A673 (cell line): ENCODE measurements at regions not wholly inside any gene's neighbourhood (a gene's known extent, or its start where the extent isn't known, plus 50 kb on each side); places are given as distances from the start of the nearest gene placed in this dataset.

Source experiments
- BruUV-seq: library from RNA; stranded (reverse); fragments of 400-500 nt; replicated peaks from 2 replicates; lab custom pipeline; 2021; lab: Mats Ljungman, UMichigan
- CTCF ChIA-PET: fragments of 300-600 bp; sonication (Branson Sonifier 250); formaldehyde crosslinking; loops from one replicate; lab custom pipeline; 2022; ENCODE audit warnings: antibody characterized with exemption; lab: Charles Lee
- POLR2A ChIA-PET: fragments of 300-600 bp; sonication (Branson Sonifier 250); formaldehyde crosslinking; loops from one replicate; lab custom pipeline; 2022; ENCODE audit warnings: antibody characterized with exemption; ENCODE audit not compliant: low non-redundant PET; lab: Charles Lee
- DNase-seq: peaks from one replicate; pipeline ENCODE4 v3.0.0-alpha.2; 2015; ENCODE audit warnings: low spot score
- H3K27ac ChIP-seq: fragments of 200-600 bp; sonication (generic); 2 replicates; pipeline ENCODE4 v1.5.1; 2016; ENCODE audit warnings: mixed run types, low read depth, mild to moderate bottlenecking, mixed read lengths, antibody characterized with exemption, low read length; ENCODE audit not compliant: poor library complexity, severe bottlenecking
- H3K27me3 ChIP-seq: fragments of 200-600 bp; sonication (generic); replicated peaks from 2 replicates; pipeline ENCODE4 v1.6.1; 2017; ENCODE audit warnings: mixed run types, low read depth, mild to moderate bottlenecking, mixed read lengths, antibody characterized with exemption, low read length; ENCODE audit not compliant: insufficient read depth, poor library complexity
- H3K36me3 ChIP-seq: fragments of 200-600 bp; sonication (generic); 2 replicates; pipeline ENCODE4 v1.6.1; 2016; ENCODE audit warnings: mixed run types, mild to moderate bottlenecking, mixed read lengths, antibody characterized with exemption, low read length; ENCODE audit not compliant: insufficient read depth, poor library complexity, severe bottlenecking
- H3K4me1 ChIP-seq: fragments of 200-600 bp; sonication (generic); 2 replicates; pipeline ENCODE4 v1.6.1; 2017; ENCODE audit warnings: mixed run types, mild to moderate bottlenecking, mixed read lengths, antibody characterized with exemption, low read length; ENCODE audit not compliant: insufficient read depth, poor library complexity, severe bottlenecking
- H3K4me3 ChIP-seq: fragments of 200-600 bp; sonication (generic); 2 replicates; pipeline ENCODE4 v1.5.1; 2016; ENCODE audit warnings: low read depth, mixed run types, mild to moderate bottlenecking, mixed read lengths, low read length; ENCODE audit not compliant: poor library complexity, severe bottlenecking
- H3K9me3 ChIP-seq: fragments of 200-600 bp; sonication (generic); 2 replicates; pipeline ENCODE4 v1.6.1; 2016; ENCODE audit warnings: mixed run types, low read depth, mild to moderate bottlenecking, mixed read lengths, antibody characterized with exemption, low read length; ENCODE audit not compliant: poor library complexity, severe bottlenecking
- CTCF ChIP-seq: fragments of 300-800, 200-600 bp; sonication (generic); conservative IDR thresholded peaks from 2 replicates; pipeline ENCODE4 v1.5.1; 2017; ENCODE audit warnings: low read depth, mild to moderate bottlenecking, antibody characterized with exemption, low read length, moderate library complexity, mixed read lengths
- EZH2 ChIP-seq: fragments of 200-600 bp; sonication (generic); IDR thresholded peaks from 2 replicates; pipeline ENCODE4 v1.6.1; 2017; ENCODE audit warnings: borderline replicate concordance, low read depth, mild to moderate bottlenecking, mixed read lengths, antibody characterized with exemption, low read length; ENCODE audit not compliant: poor library complexity, severe bottlenecking
- intact Hi-C: fragments of 100-400 bp; cut with micrococcal nuclease; formaldehyde crosslinking; loops from one replicate; pipeline ENCODE4 v1.10.0; 2022; ENCODE audit not compliant: unreplicated experiment

DNA sequence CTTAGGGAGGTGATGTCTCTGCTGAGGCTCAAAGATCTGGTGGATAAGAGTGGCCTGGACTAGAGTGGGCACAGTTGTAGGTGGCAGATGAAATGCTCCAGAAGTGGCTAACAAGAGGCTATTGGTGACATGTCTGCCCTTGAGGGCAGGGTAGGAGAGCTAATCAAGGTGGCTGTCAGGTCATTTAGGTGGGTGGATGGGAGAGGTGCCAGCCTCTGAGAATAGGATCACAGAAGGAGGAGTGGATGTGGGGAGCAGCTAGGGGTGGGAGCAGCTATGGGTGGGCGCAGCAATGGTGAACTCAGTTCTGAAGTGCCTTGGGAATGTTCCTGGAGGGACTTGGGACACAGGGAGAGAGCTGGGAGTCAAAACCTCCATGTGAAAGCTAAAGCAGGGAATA, 142.0 kb upstream of the GRIK3 start:
- no peaks in the 10 kb centered on the region for H3K9me3 ChIP-seq
- no TSS peak for BruUV-seq
- ChIA-PET POLR2A (no interaction called here), CTCF (interaction anchor here (1.4 kb wide), 1 partner anchor 600 kb away, joined by 3 read pairs; no protein-coding TSS in a partner anchor)
- H3K4me3 ChIP-seq: no peak overlapping the region
- intact Hi-C loops: loop anchor here (5.0 to 10.0 kb wide), 2 partner anchors 474 to 601 kb away; no protein-coding TSS in a partner anchor
- peaks cover 9% of the 10 kb centered on the region for H3K27me3 ChIP-seq
- no peak for TF ChIP-seq EZH2
- no peak for TF ChIP-seq CTCF
- H3K36me3 ChIP-seq: no peaks in the 10 kb centered on the region
- DNase-seq: no peak
- no peak overlapping the region for H3K27ac ChIP-seq
- no peaks in the 10 kb centered on the region for H3K4me1 ChIP-seq

- CTCF ChIA-PET: interaction anchor here (0.6 to 1.4 kb wide), 3 partner anchors 565 to 1028 kb away, joined by 3 read pairs; no protein-coding TSS in a partner anchor
- intact Hi-C loops: loop anchor here (5.0 to 10.0 kb wide), 2 partner anchors 475 to 603 kb away; no protein-coding TSS in a partner anchor
These were observed 143.0 kb upstream of the GRIK3 start for GRCh38 chr1:37177230-37177864.

DNA sequence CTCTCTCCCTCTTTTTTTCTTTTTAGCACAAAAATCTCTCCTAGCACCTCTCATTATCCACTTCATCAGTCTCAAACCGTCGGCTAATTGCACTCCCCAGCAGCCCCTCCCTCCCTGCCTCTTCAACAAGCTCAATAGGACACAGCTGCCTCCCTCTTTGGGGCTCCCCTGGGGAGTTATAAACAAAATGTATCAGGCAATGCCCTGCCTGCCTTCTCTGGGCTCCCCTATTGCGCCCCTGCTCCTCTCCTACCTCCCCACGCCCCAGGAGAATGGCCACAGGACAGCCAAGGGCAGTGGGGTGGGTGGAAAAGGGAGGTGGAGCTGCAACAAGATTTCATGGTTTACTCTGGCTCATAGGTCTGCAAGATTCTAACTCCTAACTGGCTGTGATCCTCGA, 147.1 kb upstream of the GRIK3 start:
- Histone ChIP-seq H3K27me3 (peaks cover 9% of the 10 kb centered on the region), H3K4me1 (no peaks in the 10 kb centered on the region), H3K36me3 (no peaks in the 10 kb centered on the region), H3K9me3 (no peaks in the 10 kb centered on the region), H3K4me3 (no peak overlapping the region), H3K27ac (no peak overlapping the region)
- no TSS peak for BruUV-seq
- CTCF ChIA-PET: no interaction called here
- POLR2A ChIA-PET: no interaction called here
- intact Hi-C loops: no loop called here
- no peak for DNase-seq
- TF ChIP-seq EZH2 (no peak), CTCF (no peak)

More at GRCh38 chr1:37177230-37177864, 143.0 kb upstream of the GRIK3 start:
- Histone ChIP-seq H3K9me3 (no peaks in the 10 kb centered on the region), H3K27me3 (peaks cover 13% of the 10 kb centered on the region), H3K4me3 (no peak overlapping the region), H3K27ac (no peak overlapping the region), H3K4me1 (no peaks in the 10 kb centered on the region), H3K36me3 (no peaks in the 10 kb centered on the region)
- no TSS peak for BruUV-seq
- POLR2A ChIA-PET: no interaction called here
- DNase-seq: peak; percentile 55
- TF ChIP-seq EZH2 (no peak), CTCF (peak; percentile 51)
